ENCODE measurements at regions not wholly inside any gene's neighbourhood (a gene's known extent, or its start where the extent isn't known, plus 50 kb on each side); places are given as distances from the start of the nearest gene placed in this dataset.
"Not testable (repeated sequence)": the region's sequence is repeated elsewhere in the genome, so short reads cannot be mapped to it uniquely, and the experiment has no call there.

DNA sequence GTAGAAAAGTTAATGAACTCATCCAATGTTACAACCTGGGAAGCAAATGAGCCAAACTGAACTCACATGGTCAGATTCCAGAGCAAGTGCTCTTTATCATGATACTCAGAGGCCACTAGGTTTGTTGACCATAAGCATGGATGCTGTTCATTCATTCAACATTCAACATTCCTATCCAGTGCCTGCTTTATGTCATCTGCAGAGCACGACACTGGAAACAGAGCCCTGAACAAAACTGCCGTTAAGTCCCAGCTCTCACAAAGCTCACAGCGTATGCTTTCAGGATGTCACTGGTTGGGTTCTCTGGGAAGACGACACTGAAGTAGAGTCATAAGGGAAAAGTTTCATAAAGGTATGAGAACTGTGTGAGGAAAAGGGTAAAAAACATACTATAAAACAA lies 105.8 kb upstream of the TRIM77 start:
- Mint-ChIP-seq H3K27me3 (ENCODE audit: insufficient read depth, unreplicated experiment) (peaks cover 35% of the 10 kb centered on the region), H3K36me3 (ENCODE audit: insufficient read depth, unreplicated experiment) (no peaks in the 10 kb centered on the region), H3K4me3 (ENCODE audit: unreplicated experiment) (no peak overlapping the region), H3K9me3 (ENCODE audit: unreplicated experiment) (no peaks in the 10 kb centered on the region), H3K27ac (ENCODE audit: low read depth, unreplicated experiment) (no peak overlapping the region), H3K4me1 (ENCODE audit: insufficient read depth, unreplicated experiment) (no peaks in the 10 kb centered on the region)
- intact Hi-C loops (cut with micrococcal nuclease), result no loop called here
- CTCF ChIA-PET, result no interaction called here
- TF ChIP-seq, protein P1, sequence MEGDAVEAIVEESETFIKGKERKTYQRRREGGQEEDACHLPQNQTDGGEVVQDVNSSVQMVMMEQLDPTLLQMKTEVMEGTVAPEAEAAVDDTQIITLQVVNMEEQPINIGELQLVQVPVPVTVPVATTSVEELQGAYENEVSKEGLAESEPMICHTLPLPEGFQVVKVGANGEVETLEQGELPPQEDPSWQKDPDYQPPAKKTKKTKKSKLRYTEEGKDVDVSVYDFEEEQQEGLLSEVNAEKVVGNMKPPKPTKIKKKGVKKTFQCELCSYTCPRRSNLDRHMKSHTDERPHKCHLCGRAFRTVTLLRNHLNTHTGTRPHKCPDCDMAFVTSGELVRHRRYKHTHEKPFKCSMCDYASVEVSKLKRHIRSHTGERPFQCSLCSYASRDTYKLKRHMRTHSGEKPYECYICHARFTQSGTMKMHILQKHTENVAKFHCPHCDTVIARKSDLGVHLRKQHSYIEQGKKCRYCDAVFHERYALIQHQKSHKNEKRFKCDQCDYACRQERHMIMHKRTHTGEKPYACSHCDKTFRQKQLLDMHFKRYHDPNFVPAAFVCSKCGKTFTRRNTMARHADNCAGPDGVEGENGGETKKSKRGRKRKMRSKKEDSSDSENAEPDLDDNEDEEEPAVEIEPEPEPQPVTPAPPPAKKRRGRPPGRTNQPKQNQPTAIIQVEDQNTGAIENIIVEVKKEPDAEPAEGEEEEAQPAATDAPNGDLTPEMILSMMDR (IDR thresholded peaks at IDR 0.05; ENCODE audit: unreplicated experiment), result no peak
- BruUV-seq (replicated peaks), result no TSS peak
- POLR2A ChIA-PET, result no interaction called here
- no peak for DNase-seq (ENCODE audit: unreplicated experiment)

DNA sequence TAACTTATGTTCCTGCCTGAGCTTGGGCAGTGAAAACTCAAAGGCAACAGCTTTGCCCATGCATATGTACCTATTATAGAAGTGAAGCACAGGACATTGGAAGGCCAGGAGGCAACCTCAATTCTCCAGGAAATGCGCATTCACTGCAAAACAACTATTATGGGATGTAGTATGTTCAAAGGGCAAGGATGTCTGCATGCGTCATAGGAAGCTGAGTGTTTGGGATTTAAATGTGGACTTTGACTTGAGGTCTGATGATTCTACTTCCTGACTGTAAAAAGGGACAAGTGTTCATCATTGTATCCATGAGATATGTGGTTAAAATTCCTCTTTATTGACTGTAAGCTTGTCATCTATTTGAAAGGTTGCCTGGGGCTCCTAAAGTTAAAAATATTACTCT lies 103.3 kb upstream of the TRIM77 start:
- H3K4me3 Mint-ChIP-seq (ENCODE audit: unreplicated experiment); H3K27ac Mint-ChIP-seq (ENCODE audit: low read depth, unreplicated experiment); DNase-seq (ENCODE audit: unreplicated experiment); BruUV-seq (replicated peaks); POLR2A ChIA-PET; H3K9me3 Mint-ChIP-seq (ENCODE audit: unreplicated experiment); H3K36me3 Mint-ChIP-seq (ENCODE audit: insufficient read depth, unreplicated experiment); intact Hi-C loops (cut with micrococcal nuclease); CTCF ChIA-PET; H3K4me1 Mint-ChIP-seq (ENCODE audit: insufficient read depth, unreplicated experiment): not testable (repeated sequence)
- H3K27me3 Mint-ChIP-seq (ENCODE audit: insufficient read depth, unreplicated experiment), result peaks cover 60% of the 10 kb centered on the region

DNA sequence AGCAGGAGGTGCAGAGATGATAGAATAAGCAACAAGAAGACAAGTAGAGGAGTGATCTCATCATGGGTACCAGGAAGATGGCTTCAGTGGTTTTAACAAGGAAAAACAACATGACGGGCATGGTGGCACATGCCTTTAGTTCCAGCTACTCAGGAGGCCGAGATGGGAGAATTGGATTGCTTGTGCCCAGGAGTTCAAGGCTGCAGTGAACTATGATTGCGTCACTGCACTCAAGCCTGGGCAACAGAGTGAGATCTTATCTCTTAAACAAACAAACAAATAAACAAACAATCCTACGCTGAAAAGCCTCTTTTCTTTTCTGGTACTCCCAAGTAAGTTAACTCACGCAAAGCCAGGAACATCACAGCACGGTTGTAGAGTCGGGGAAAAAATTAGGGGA lies 102.6 kb upstream of the TRIM77 start:
- H3K4me1 Mint-ChIP-seq (ENCODE audit: insufficient read depth, unreplicated experiment); H3K36me3 Mint-ChIP-seq (ENCODE audit: insufficient read depth, unreplicated experiment); POLR2A ChIA-PET; H3K9me3 Mint-ChIP-seq (ENCODE audit: unreplicated experiment); H3K4me3 Mint-ChIP-seq (ENCODE audit: unreplicated experiment); intact Hi-C loops (cut with micrococcal nuclease); BruUV-seq (replicated peaks); H3K27ac Mint-ChIP-seq (ENCODE audit: low read depth, unreplicated experiment); CTCF ChIA-PET; DNase-seq (ENCODE audit: unreplicated experiment): not testable (repeated sequence)
- H3K27me3 Mint-ChIP-seq (ENCODE audit: insufficient read depth, unreplicated experiment), result peaks cover 67% of the 10 kb centered on the region

DNA sequence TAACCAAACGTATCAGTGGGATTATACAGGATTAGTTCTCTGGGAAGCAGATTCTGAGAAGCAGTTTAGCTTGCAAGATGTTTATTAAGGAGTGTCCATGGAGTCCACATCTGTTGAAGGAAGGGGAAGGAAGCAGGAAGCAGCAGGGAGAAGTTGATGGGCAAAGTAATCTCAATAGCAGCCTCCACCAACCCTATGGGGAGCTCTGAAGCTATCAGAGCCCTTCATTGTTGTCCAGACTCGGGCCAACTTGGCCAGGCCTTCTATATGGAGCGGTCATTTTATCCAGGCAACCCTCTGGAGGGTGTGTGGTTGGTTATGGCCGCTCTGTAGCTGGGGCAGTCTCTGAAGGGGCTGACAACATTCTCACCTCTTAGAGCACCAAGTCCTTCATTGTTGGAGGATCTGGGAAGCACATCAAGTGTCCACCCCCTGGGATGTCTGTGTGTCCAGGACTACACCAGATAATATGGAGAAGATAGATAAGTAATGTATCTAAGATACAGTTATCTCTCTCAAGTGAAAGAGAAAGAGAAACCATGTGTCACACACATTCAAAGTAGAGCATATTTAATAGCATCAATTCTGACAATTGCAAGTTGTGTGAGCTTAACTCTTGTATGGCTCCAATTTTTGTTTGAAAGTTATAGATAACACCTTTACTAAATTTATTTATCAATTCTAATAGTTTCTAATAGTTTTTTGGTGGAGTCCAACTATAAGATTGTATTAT lies 101.7 kb upstream of the TRIM77 start:
- no peak for DNase-seq (ENCODE audit: unreplicated experiment)
- Mint-ChIP-seq H3K36me3 (ENCODE audit: insufficient read depth, unreplicated experiment) (no peaks in the 10 kb centered on the region), H3K4me3 (ENCODE audit: unreplicated experiment) (no peak overlapping the region), H3K27ac (ENCODE audit: low read depth, unreplicated experiment) (no peak overlapping the region), H3K9me3 (ENCODE audit: unreplicated experiment) (no peaks in the 10 kb centered on the region), H3K4me1 (ENCODE audit: insufficient read depth, unreplicated experiment) (no peaks in the 10 kb centered on the region), H3K27me3 (ENCODE audit: insufficient read depth, unreplicated experiment) (peaks cover 76% of the 10 kb centered on the region)
- CTCF ChIA-PET, result no interaction called here
- TF ChIP-seq, protein P1 (IDR thresholded peaks at IDR 0.05; ENCODE audit: unreplicated experiment), result no peak
- intact Hi-C loops (cut with micrococcal nuclease), result no loop called here
- BruUV-seq (replicated peaks), result no TSS peak
- POLR2A ChIA-PET, result no interaction called here

DNA sequence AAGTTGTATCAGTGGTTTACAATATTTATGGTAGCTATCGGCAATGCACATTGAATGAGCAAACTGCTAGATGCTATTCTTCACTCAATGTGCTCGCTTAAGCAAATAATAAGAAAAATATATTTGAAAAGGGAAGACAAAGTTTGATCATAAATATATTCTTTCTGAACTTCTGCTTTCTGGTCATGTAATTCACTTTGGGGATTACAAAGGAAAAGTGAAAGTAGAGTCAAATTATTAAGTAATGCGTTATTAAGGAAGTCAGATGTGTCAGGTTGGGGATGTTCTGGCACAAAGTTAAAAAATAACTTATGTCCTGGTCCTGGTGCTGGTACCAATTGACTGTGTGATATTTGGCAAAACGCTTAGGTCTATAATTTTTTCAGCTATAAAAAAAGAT lies 98.0 kb upstream of the TRIM77 start:
- Mint-ChIP-seq H3K9me3 (ENCODE audit: unreplicated experiment) (no peaks in the 10 kb centered on the region), H3K27me3 (ENCODE audit: insufficient read depth, unreplicated experiment) (peaks cover 84% of the 10 kb centered on the region), H3K27ac (ENCODE audit: low read depth, unreplicated experiment) (no peak overlapping the region), H3K4me3 (ENCODE audit: unreplicated experiment) (no peak overlapping the region), H3K4me1 (ENCODE audit: insufficient read depth, unreplicated experiment) (no peaks in the 10 kb centered on the region), H3K36me3 (ENCODE audit: insufficient read depth, unreplicated experiment) (no peaks in the 10 kb centered on the region)
- intact Hi-C loops (cut with micrococcal nuclease), result no loop called here
- BruUV-seq (replicated peaks), result no TSS peak
- no peak for DNase-seq (ENCODE audit: unreplicated experiment)
- POLR2A ChIA-PET, result no interaction called here
- CTCF ChIA-PET, result no interaction called here
- TF ChIP-seq, protein P1 (IDR thresholded peaks at IDR 0.05; ENCODE audit: unreplicated experiment), result no peak
